ENCODE measurements at regions not wholly inside any gene's neighbourhood (a gene's known extent, or its start where the extent isn't known, plus 50 kb on each side); places are given as distances from the start of the nearest gene placed in this dataset.

DNA sequence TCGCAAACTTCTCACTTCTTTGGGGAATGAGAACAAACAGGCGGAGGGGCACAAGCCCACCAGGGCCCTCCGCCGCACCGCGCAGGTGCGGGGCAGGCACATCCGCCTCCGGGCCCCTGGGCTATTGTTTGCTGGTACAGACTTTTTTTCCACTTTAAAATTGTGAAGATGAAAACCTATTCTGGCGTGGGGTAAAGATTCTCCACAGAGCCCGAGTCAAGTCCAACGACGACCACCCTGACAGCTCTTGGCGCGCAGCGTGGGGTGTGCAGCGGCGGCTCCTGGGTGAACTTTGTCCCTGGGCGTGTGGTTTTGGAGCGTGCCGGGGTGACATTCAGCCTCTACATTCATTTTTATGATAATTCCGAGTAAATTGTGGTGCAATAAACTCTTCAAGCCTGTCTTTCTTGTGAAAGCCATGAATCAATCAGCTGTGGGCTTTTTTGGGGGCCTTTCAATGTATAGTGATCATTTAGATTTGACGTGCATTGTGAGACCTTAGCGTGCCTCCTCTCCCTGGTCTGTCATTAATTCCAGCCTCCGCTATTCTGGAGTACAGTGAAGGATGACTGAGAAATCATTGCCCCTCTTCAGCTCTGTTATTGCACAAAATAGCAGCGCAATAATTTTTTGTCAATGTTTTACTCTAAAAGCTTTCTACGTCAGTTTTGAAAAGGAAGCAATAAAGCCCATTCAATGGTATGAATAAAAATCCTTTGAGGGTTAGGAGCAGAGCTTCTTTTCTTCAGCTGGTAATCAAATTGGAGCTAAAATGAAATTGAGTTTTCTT lies 90.0 kb downstream of the TEX29 start:
- TF ChIP-seq, protein P1, sequence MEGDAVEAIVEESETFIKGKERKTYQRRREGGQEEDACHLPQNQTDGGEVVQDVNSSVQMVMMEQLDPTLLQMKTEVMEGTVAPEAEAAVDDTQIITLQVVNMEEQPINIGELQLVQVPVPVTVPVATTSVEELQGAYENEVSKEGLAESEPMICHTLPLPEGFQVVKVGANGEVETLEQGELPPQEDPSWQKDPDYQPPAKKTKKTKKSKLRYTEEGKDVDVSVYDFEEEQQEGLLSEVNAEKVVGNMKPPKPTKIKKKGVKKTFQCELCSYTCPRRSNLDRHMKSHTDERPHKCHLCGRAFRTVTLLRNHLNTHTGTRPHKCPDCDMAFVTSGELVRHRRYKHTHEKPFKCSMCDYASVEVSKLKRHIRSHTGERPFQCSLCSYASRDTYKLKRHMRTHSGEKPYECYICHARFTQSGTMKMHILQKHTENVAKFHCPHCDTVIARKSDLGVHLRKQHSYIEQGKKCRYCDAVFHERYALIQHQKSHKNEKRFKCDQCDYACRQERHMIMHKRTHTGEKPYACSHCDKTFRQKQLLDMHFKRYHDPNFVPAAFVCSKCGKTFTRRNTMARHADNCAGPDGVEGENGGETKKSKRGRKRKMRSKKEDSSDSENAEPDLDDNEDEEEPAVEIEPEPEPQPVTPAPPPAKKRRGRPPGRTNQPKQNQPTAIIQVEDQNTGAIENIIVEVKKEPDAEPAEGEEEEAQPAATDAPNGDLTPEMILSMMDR (IDR thresholded peaks at IDR 0.05; ENCODE audit: insufficient read depth, low read depth, low read length) = no peak
- TF ChIP-seq EZH2 (IDR thresholded peaks at IDR 0.05; ENCODE audit: insufficient read depth, low read length) = no peak
